GM19351 (cell line): ENCODE measurements at regions not wholly inside any gene's neighbourhood (a gene's known extent, or its start where the extent isn't known, plus 50 kb on each side); places are given as distances from the start of the nearest gene placed in this dataset.

ENCODE experiments used
- ATAC-seq: cut with Tn5 transposase; IDR thresholded peaks from one replicate; pipeline ENCODE4 v1.9.1; 2021; ENCODE audit warnings: mild to moderate bottlenecking, moderate library complexity; ENCODE audit not compliant: unreplicated experiment

- no peak for ATAC-seq
These were observed 520.1 kb upstream of the PKDCC start for GRCh38 chr2:41527525-41528323.

- no peak for ATAC-seq
These were observed 512.2 kb upstream of the PKDCC start for GRCh38 chr2:41535575-41535974.

- ATAC-seq = no peak
These were observed 507.4 kb upstream of the PKDCC start for GRCh38 chr2:41540272-41540998.

- ATAC-seq = no peak
These were observed 504.1 kb upstream of the PKDCC start for GRCh38 chr2:41543726-41544125.

GRCh38 chr2:41544709-41545108, 503.1 kb upstream of the PKDCC start:
- ATAC-seq = no peak

GRCh38 chr2:41546031-41546430, 501.8 kb upstream of the PKDCC start:
- no peak for ATAC-seq

GRCh38 chr2:41568648-41569047, 479.2 kb upstream of the PKDCC start:
- ATAC-seq = no peak

- ATAC-seq = no peak
These were observed 475.7 kb upstream of the PKDCC start for GRCh38 chr2:41572154-41572553.

GRCh38 chr2:41576423-41576822, 471.4 kb upstream of the PKDCC start:
- ATAC-seq = no peak

- no peak for ATAC-seq
These were observed 468.0 kb upstream of the PKDCC start for GRCh38 chr2:41579806-41580205.

GRCh38 chr2:41580806-41581205, 467.0 kb upstream of the PKDCC start:
- no peak for ATAC-seq

- no peak for ATAC-seq
These were observed 452.6 kb upstream of the PKDCC start for GRCh38 chr2:41595240-41595639.

- ATAC-seq = no peak
These were observed 450.1 kb upstream of the PKDCC start for GRCh38 chr2:41597680-41598079.

- no peak for ATAC-seq
These were observed 449.5 kb upstream of the PKDCC start for GRCh38 chr2:41598161-41598894.

- no peak for ATAC-seq
These were observed 447.4 kb upstream of the PKDCC start for GRCh38 chr2:41600460-41600859.

- ATAC-seq = no peak
These were observed 445.5 kb upstream of the PKDCC start for GRCh38 chr2:41602341-41602740.

- ATAC-seq = no peak
These were observed 442.5 kb upstream of the PKDCC start for GRCh38 chr2:41605311-41605710.

- no peak for ATAC-seq
These were observed 441.9 kb upstream of the PKDCC start for GRCh38 chr2:41605914-41606313.

- peak; percentile 64 for ATAC-seq
These were observed 437.2 kb upstream of the PKDCC start for GRCh38 chr2:41610501-41611190.

- peak; percentile 73 for ATAC-seq
These were observed 429.1 kb upstream of the PKDCC start for GRCh38 chr2:41618754-41619153.

- ATAC-seq = no peak
These were observed 426.7 kb upstream of the PKDCC start for GRCh38 chr2:41621095-41621494.
